Fibroblast of villous mesenchyme (primary cell): ENCODE measurements at regions not wholly inside any gene's neighbourhood (a gene's known extent, or its start where the extent isn't known, plus 50 kb on each side); places are given as distances from the start of the nearest gene placed in this dataset.
"Not testable (repeated sequence)": the region's sequence is repeated elsewhere in the genome, so short reads cannot be mapped to it uniquely, and the experiment has no call there.

Source experiments
- DNase-seq: peaks from one replicate; pipeline ENCODE4 v3.0.0-alpha.2; 2010; ENCODE audit warnings: low read depth
- H3K4me3 ChIP-seq: 2 replicates; pipeline ENCODE4 v1.5.1; 2011; ENCODE audit warnings: low read depth, mild to moderate bottlenecking, low read length

- not testable (repeated sequence) for DNase-seq, H3K4me3 ChIP-seq
Observed at GRCh38 chr9:62830829-62831459, 1641.1 kb downstream of the SPATA31A7 start.

- not testable (repeated sequence) for DNase-seq, H3K4me3 ChIP-seq
Observed at GRCh38 chr9:62833323-62834200, 1643.7 kb downstream of the SPATA31A7 start.

- DNase-seq: not testable (repeated sequence)
- peak overlapping the region; percentile 25 for H3K4me3 ChIP-seq
Observed at GRCh38 chr9:62837254-62837911, 1647.5 kb downstream of the SPATA31A7 start.

GRCh38 chr9:62838024-62838718 lies 1648.3 kb downstream of the SPATA31A7 start:
- peak overlapping the region; percentile 54 for H3K4me3 ChIP-seq
- peak; percentile 78 for DNase-seq

GRCh38 chr9:62839168-62839567 lies 1649.3 kb downstream of the SPATA31A7 start:
- not testable (repeated sequence) for H3K4me3 ChIP-seq, DNase-seq

GRCh38 chr9:62843145-62843544 lies 1653.3 kb downstream of the SPATA31A7 start:
- DNase-seq, H3K4me3 ChIP-seq: not testable (repeated sequence)

GRCh38 chr9:62843706-62844290 lies 1654.0 kb downstream of the SPATA31A7 start:
- not testable (repeated sequence) for DNase-seq, H3K4me3 ChIP-seq

- H3K4me3 ChIP-seq, DNase-seq: not testable (repeated sequence)
Observed at GRCh38 chr9:62844681-62845185, 1654.9 kb downstream of the SPATA31A7 start.

- not testable (repeated sequence) for DNase-seq, H3K4me3 ChIP-seq
Observed at GRCh38 chr9:62848258-62848657, 1658.4 kb downstream of the SPATA31A7 start.

GRCh38 chr9:62849991-62850390 lies 1660.2 kb downstream of the SPATA31A7 start:
- not testable (repeated sequence) for H3K4me3 ChIP-seq, DNase-seq

GRCh38 chr9:62857280-62857679 lies 1667.4 kb downstream of the SPATA31A7 start:
- DNase-seq, H3K4me3 ChIP-seq: not testable (repeated sequence)

- H3K4me3 ChIP-seq, DNase-seq: not testable (repeated sequence)
Observed at GRCh38 chr9:62858240-62858639, 1668.4 kb downstream of the SPATA31A7 start.

GRCh38 chr9:62860939-62861860 lies 1671.4 kb downstream of the SPATA31A7 start:
- DNase-seq, H3K4me3 ChIP-seq: not testable (repeated sequence)

- DNase-seq, H3K4me3 ChIP-seq: not testable (repeated sequence)
Observed at GRCh38 chr9:62862180-62862579, 1672.3 kb downstream of the SPATA31A7 start.

GRCh38 chr9:62863319-62863718 lies 1673.5 kb downstream of the SPATA31A7 start:
- not testable (repeated sequence) for DNase-seq, H3K4me3 ChIP-seq

GRCh38 chr9:62863867-62864266 lies 1674.0 kb downstream of the SPATA31A7 start:
- DNase-seq, H3K4me3 ChIP-seq: not testable (repeated sequence)
